GM19351 (cell line): ENCODE measurements at regions not wholly inside any gene's neighbourhood (a gene's known extent, or its start where the extent isn't known, plus 50 kb on each side); places are given as distances from the start of the nearest gene placed in this dataset.
A peak's percentile ranks its signal among the peaks of the same experiment; 100 is the strongest.

ENCODE experiments used
- ATAC-seq: cut with Tn5 transposase; IDR thresholded peaks from one replicate; pipeline ENCODE4 v1.9.1; 2021; ENCODE audit warnings: mild to moderate bottlenecking, moderate library complexity; ENCODE audit not compliant: unreplicated experiment

GRCh38 chr2:9771101-9771449 lies 72.2 kb upstream of the TAF1B start:
- no peak for ATAC-seq

GRCh38 chr2:9771481-9772017 lies 71.7 kb upstream of the TAF1B start:
- no peak for ATAC-seq

DNA sequence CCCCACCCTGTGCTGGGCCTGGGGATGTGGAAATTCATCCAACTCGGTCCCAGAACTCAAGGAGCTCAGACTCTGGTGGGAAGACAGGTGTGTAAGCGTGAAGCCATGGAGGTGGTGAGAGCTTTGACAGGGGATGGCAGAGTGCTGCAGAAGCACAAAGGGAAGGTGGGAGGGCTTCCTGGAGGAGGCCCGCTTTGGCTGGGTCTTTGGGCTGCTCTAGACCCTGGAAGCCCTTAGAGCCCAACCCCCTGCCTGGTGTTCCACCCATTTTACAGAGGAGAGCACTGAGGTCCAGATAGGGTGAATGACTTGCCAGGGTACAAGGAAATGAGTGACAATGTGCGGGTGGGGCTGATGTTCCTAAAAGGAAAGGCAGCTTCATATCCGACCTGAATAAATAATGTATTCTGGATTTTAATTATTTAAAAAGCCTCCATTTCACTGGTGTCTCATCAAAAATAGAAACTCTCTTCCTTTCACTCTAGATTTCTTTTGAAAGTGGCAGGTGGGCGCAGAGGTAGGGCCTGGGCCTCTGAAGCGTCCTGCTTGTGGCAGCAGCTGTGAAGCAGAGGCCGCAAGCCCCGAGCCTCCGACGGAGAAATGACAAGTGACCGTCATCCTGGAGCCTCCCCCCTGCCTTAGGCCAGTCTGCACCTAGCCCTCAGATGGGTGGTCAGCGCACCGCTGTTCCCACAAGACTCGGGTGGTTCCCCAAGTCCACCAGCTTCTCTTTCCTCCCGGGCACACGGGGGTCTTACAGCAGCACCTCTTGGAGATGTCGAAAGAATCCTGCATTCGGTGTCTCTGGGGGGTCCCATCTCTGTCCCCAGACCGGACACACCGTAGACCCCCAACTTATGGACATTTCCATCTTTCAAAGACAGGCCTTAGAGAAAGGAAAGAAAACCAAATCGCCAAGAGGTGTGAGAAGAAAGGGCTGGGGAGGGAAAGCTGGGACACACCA lies 71.0 kb upstream of the TAF1B start:
- ATAC-seq: no peak

DNA sequence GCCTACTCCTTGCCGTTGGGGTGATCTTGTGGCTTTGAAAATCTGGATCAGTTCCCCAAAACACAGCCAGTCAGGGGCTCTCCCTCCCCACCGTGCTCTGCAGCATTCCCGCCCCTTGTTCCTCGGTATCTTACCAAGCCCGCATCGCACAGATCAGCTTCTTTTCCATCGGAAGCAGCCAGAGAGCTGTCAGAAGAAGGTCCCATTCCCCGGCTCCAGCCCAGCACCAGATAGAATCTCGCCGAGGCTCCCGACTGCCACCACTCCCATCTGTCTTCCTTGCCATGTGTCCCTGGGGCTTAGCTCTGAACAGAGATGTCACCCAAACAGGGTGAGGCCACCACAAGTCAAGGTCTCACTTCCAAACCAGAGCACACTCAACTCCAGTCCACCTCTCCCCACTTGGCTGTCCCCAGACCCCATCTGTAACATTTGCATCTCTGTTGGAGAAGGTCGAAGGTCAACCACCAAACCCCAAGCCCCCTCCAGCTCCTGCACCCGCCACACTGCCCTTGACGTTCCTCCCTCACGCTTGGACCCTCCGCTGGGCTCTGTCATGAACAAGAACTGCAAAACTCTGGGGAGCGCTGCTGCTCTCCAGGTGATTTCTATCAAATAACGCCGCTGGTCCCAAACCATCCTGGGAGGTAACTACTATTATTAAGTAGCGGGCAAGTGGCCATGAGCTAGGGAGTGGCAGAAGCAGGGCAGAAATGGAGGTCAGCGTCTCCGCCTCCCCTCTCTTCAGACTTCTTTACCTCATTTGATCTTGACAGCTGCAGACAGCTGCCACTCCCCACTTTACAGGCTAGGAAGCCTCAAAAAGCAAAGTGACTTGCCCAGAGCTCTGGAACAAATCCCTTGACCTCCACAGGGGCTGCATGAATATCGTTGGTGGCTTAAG lies 70.0 kb upstream of the TAF1B start:
- ATAC-seq: no peak

- no peak for ATAC-seq
These were observed 69.4 kb upstream of the TAF1B start for GRCh38 chr2:9773903-9774239.

DNA sequence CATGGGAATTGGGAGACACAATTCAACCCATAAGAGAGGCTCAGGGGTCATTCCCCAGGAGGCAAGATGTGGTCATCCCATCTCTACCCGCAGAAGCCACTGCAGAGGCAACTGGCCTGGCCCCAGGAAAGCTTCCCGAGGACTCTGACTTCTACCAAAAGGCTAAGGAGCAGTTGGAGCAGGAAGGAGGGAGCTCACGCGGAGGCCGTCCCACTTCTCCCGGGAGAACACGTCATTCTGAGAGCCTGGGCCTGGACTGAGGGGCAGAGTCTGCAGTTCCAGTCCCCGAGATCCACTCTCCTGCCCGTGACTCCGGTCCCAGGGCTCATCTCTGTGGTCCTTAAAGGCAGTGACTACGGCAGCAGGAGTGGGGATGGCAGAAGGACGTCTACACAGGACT lies 69.0 kb upstream of the TAF1B start:
- no peak for ATAC-seq

- no peak for ATAC-seq
These were observed 67.9 kb upstream of the TAF1B start for GRCh38 chr2:9775351-9775750.

- no peak for ATAC-seq
These were observed 67.1 kb upstream of the TAF1B start for GRCh38 chr2:9775999-9776712.

DNA sequence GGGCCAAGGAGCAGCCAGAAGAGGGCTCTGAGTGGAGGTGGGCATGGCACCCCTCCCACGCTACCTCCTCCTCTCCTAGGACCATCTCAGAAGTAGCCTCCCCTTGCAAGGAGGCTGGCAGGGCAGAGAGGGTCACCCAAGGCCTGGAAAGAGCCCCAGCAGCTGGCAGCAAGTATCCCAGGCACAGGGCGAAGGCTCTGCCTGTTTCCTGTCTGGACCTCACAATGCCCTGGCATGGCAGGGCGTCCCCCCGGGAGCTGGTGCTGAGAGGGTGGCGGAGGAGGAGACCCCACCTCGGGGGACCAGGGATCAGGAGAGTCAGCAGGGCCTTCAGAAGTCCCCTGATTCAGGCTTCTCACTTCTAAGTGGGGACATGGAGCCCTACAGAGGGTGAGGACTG lies 66.2 kb upstream of the TAF1B start:
- ATAC-seq: no peak

DNA sequence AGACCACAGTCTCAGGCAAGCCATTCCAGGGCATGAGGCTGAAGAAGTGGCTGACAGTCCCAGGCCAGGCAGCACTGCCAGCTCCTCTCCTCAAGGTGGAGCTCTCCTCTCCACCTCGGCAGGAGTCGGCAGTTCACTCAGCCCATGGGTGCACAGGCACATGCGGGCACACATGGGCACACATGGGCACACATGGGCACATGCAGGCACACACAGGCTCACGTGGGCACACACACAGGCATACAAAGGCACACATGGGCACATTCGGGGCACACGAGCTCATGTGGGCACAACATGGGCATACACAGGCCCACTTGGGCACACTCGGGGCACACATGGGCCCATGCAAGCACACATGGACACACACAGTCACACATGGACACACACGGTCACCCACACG lies 65.3 kb upstream of the TAF1B start:
- no peak for ATAC-seq

GRCh38 chr2:9778471-9779316 lies 64.6 kb upstream of the TAF1B start:
- no peak for ATAC-seq

- ATAC-seq: peak; percentile 45
These were observed 63.5 kb upstream of the TAF1B start for GRCh38 chr2:9779596-9780264.

- ATAC-seq: no peak
These were observed 62.7 kb upstream of the TAF1B start for GRCh38 chr2:9780368-9781130.

- ATAC-seq: no peak
These were observed 62.0 kb upstream of the TAF1B start for GRCh38 chr2:9781252-9781651.

DNA sequence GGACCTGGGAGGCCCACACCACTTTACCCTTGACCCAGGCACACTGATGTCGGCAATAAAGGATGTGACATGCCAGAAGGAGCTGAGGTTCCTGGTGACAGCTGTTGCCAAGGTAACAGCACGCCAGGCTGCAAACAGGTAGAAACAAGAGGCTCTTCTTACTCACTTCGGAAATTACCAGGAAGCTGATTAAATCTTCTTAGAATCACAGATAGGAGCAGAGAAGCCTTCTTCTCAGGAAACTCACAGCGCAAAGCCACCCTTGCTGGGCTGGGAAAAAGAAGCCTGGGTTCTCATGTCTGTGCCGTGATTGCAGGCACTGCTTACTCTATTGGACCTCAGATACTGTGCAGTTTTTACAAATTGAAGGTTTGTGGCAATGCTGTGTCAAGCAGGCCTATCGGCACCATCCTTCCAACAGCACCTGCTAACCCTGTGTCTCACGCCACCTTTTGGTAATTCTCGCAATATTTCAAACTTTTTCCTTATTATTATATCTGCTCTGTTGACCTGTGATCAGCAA lies 61.0 kb upstream of the TAF1B start:
- no peak for ATAC-seq

GRCh38 chr2:9789371-9789770 lies 53.9 kb upstream of the TAF1B start:
- no peak for ATAC-seq

GRCh38 chr2:9790702-9791225 lies 52.5 kb upstream of the TAF1B start:
- no peak for ATAC-seq

DNA sequence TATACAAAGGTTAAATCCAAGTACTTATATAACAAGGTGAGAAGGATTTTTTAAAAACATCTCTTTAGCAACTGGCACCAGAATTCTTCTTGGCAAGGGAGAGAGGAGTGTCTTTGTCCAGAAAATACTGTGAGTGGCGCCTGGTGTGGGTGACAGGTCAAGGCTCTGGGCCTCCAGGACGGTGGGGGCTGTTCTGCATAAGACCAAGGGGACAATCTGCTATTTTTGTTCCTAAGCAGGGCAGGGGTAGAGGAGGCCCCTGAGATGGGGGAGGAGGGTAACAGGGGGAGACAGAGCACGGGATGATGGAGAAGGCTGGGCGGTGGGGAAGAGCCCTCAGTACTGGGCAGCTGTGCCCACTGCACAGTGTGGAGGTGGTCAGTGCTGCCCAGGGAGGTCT lies 51.6 kb upstream of the TAF1B start:
- ATAC-seq: no peak
